GM06990 (cell line): ENCODE measurements at regions not wholly inside any gene's neighbourhood (a gene's known extent, or its start where the extent isn't known, plus 50 kb on each side); places are given as distances from the start of the nearest gene placed in this dataset.
"Not testable (repeated sequence)": the region's sequence is repeated elsewhere in the genome, so short reads cannot be mapped to it uniquely, and the experiment has no call there.

Experiments
- DNase-seq: peaks from one replicate; pipeline ENCODE4 v3.0.0-alpha.2; 2011; ENCODE audit not compliant: insufficient read length; ENCODE audit errors: extremely low read depth
- H3K27me3 ChIP-seq: replicated peaks from 2 replicates; pipeline ENCODE4 v1.6.0; 2011; ENCODE audit warnings: low read length; ENCODE audit not compliant: control insufficient read depth, insufficient read depth
- H3K36me3 ChIP-seq: 2 replicates; pipeline ENCODE4 v1.5.1; 2011; ENCODE audit warnings: low read length; ENCODE audit not compliant: control insufficient read depth, insufficient read depth
- H3K4me3 ChIP-seq: replicated peaks from 2 replicates; pipeline ENCODE4 v1.5.1; 2011; ENCODE audit warnings: low read depth, mild to moderate bottlenecking, control low read depth, low read length
- CTCF ChIP-seq: IDR thresholded peaks from 2 replicates; pipeline ENCODE4 v1.5.1; 2011; ENCODE audit warnings: low read length, control low read depth, mild to moderate bottlenecking, inconsistent platforms; ENCODE audit not compliant: insufficient read depth, poor library complexity, severe bottlenecking

- DNase-seq = no peak
- no peak for TF ChIP-seq CTCF
- Histone ChIP-seq H3K27me3 (no peaks in the 10 kb centered on the region), H3K36me3 (no peaks in the 10 kb centered on the region), H3K4me3 (no peak overlapping the region)
Observed at GRCh38 chr3:4083225-4084015, 219.7 kb upstream of the SETMAR start.

- no peak for DNase-seq
- H3K27me3 ChIP-seq = no peaks in the 10 kb centered on the region
- TF ChIP-seq CTCF = no peak
- H3K4me3 ChIP-seq = no peak overlapping the region
- H3K36me3 ChIP-seq = no peaks in the 10 kb centered on the region
Observed at GRCh38 chr3:4084271-4084670, 218.9 kb upstream of the SETMAR start.

- not testable (repeated sequence) for H3K4me3 ChIP-seq, DNase-seq, H3K36me3 ChIP-seq, H3K27me3 ChIP-seq
Observed at GRCh38 chr3:4086662-4087061, 216.5 kb upstream of the SETMAR start.

- no peak for DNase-seq
- TF ChIP-seq CTCF = no peak
- Histone ChIP-seq H3K4me3 (no peak overlapping the region), H3K27me3 (no peaks in the 10 kb centered on the region), H3K36me3 (no peaks in the 10 kb centered on the region)
Observed at GRCh38 chr3:4091786-4092185, 211.4 kb upstream of the SETMAR start.

GRCh38 chr3:4097801-4098200 lies 205.4 kb upstream of the SETMAR start:
- DNase-seq = no peak
- H3K27me3 ChIP-seq = no peaks in the 10 kb centered on the region
- no peaks in the 10 kb centered on the region for H3K36me3 ChIP-seq
- no peak for TF ChIP-seq CTCF
- no peak overlapping the region for H3K4me3 ChIP-seq

GRCh38 chr3:4099607-4100006 lies 203.6 kb upstream of the SETMAR start:
- H3K27me3 ChIP-seq = no peaks in the 10 kb centered on the region
- no peaks in the 10 kb centered on the region for H3K36me3 ChIP-seq
- TF ChIP-seq CTCF = no peak
- H3K4me3 ChIP-seq = no peak overlapping the region
- DNase-seq = no peak
